Spleen (tissue), 7 donors: ENCODE measurements at regions not wholly inside any gene's neighbourhood (a gene's known extent, or its start where the extent isn't known, plus 50 kb on each side); places are given as distances from the start of the nearest gene placed in this dataset.

Experiments used
- POLR2A ChIP-seq, 3 donors: fragments of 450-650 bp; IDR thresholded peaks; one replicate each; pipeline ENCODE4 v1.5.1; 2017; ENCODE audit warnings: antibody characterized with exemption in 3 of 3, mild to moderate bottlenecking in 1 of 3
- POLR2AphosphoS5 ChIP-seq, 3 donors: sonication (generic); formaldehyde crosslinking; IDR thresholded peaks; one replicate each; pipeline ENCODE4 v1.5.1; 2017; ENCODE audit warnings: antibody characterized with exemption in 3 of 3
- TF ChIP-seq, protein P1 (sequence below), 11 experiments: fragments of 200-600 bp in 7 of 11; fragments of 450-650 bp in 4 of 11; sonication (generic) in 4 of 11; IDR thresholded peaks in 8 of 11; conservative IDR thresholded peaks in 3 of 11; 1 replicate in 7 of 11; 2 replicates in 4 of 11; pipeline versions ENCODE4 v1.4.0 to v1.8.0; 2016 to 2021; ENCODE audit warnings: antibody characterized with exemption in 11 of 11, inconsistent platforms in 4 of 11, mild to moderate bottlenecking in 1 of 11
- donor health status: DM: no; HTN: no; CAD: no; lungs with moderate emphysema.
- donor health status: DM: no; HTN: no; CAD: no.
- donor health status: DM: no; HTN: no; CAD: no.

DNA sequence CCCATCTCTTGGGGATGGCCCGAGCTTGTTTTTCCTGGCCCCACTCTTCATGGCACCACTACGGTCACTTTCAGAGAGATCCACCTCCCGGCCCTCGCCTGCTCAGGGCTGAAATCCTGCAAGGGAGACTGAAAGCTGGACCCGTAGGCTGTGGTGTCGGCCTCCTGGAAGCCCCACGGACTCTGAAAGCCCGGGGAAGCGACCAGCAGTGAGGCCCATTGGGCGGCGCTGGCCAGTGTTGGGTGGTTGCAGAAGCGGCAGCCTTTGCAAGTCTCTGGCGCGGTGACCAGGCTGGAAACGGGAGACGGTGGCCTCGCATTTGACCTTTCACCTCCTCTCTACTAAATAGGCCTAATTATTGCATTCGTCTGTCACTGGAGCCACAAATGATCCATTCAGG is 186.0 kb upstream of the FOXF1 start:
- TF ChIP-seq, protein P1, sequence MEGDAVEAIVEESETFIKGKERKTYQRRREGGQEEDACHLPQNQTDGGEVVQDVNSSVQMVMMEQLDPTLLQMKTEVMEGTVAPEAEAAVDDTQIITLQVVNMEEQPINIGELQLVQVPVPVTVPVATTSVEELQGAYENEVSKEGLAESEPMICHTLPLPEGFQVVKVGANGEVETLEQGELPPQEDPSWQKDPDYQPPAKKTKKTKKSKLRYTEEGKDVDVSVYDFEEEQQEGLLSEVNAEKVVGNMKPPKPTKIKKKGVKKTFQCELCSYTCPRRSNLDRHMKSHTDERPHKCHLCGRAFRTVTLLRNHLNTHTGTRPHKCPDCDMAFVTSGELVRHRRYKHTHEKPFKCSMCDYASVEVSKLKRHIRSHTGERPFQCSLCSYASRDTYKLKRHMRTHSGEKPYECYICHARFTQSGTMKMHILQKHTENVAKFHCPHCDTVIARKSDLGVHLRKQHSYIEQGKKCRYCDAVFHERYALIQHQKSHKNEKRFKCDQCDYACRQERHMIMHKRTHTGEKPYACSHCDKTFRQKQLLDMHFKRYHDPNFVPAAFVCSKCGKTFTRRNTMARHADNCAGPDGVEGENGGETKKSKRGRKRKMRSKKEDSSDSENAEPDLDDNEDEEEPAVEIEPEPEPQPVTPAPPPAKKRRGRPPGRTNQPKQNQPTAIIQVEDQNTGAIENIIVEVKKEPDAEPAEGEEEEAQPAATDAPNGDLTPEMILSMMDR (IDR thresholded peaks at IDR 0.05 in 8 of 11, conservative IDR thresholded peaks at IDR 0.05 in 3 of 11) = no peak
- TF ChIP-seq POLR2A (IDR thresholded peaks at IDR 0.05) (no peak), POLR2AphosphoS5 (IDR thresholded peaks at IDR 0.05) (no peak)
